GM12878 (cell line): ENCODE measurements at regions not wholly inside any gene's neighbourhood (a gene's known extent, or its start where the extent isn't known, plus 50 kb on each side); places are given as distances from the start of the nearest gene placed in this dataset.

Experiments used
- CTCF ChIP-seq, 3 experiments: IDR thresholded peaks in 2 of 3; conservative IDR thresholded peaks in 1 of 3; 2 replicates each; pipeline ENCODE4 v1.5.1; 2011; ENCODE audit warnings: low read depth in 3 of 3, low read length in 3 of 3, mild to moderate bottlenecking in 3 of 3, control low read depth in 2 of 3, moderate library complexity in 2 of 3, inconsistent platforms in 1 of 3, mixed read lengths in 1 of 3; ENCODE audit not compliant: control insufficient read depth in 2 of 3, insufficient read depth in 1 of 3; ENCODE audit errors: extremely low read depth in 1 of 3
- MEF2B ChIP-seq: fragments of 450-650 bp; IDR thresholded peaks from 2 replicates; pipeline ENCODE4 v1.6.1; 2018; ENCODE audit warnings: mild to moderate bottlenecking, moderate library complexity; ENCODE audit not compliant: partially characterized antibody, poor library complexity, severe bottlenecking
- MTA3 ChIP-seq: IDR thresholded peaks from 2 replicates; pipeline ENCODE4 v1.6.1; 2012; ENCODE audit warnings: low read length, inconsistent platforms, borderline replicate concordance
- NR2F1 ChIP-seq: fragments of 450-650 bp; conservative IDR thresholded peaks from 2 replicates; pipeline ENCODE4 v1.6.1; 2017; ENCODE audit warnings: mild to moderate bottlenecking
- PAX5 ChIP-seq: IDR thresholded peaks from 2 replicates; pipeline ENCODE4 v1.6.1; 2011; ENCODE audit warnings: low read depth, low read length, borderline replicate concordance
- POLR2AphosphoS2 ChIP-seq: IDR thresholded peaks from 2 replicates; pipeline ENCODE4 v1.6.1; 2011; ENCODE audit warnings: low read depth, mild to moderate bottlenecking, low read length, improper control_type of control experiment, moderate library complexity
- SP1 ChIP-seq: IDR thresholded peaks from one replicate; pipeline ENCODE4 v1.6.1; 2011; ENCODE audit warnings: low read depth, low read length
- SREBF2 ChIP-seq: IDR thresholded peaks from 2 replicates; pipeline ENCODE4 v1.6.1; 2012; ENCODE audit warnings: mild to moderate bottlenecking, low read length
- TAF1 ChIP-seq: IDR thresholded peaks from 2 replicates; pipeline ENCODE4 v1.6.1; 2011; ENCODE audit warnings: mild to moderate bottlenecking, low read depth, low read length, borderline replicate concordance
- ZBTB11 ChIP-seq: fragments of 450-650 bp; formaldehyde crosslinking; IDR thresholded peaks from 2 replicates; pipeline ENCODE4 v1.5.0; 2022; ENCODE audit warnings: mild to moderate bottlenecking, missing genetic modification characterization
- ZNF217 ChIP-seq: fragments of 450-650 bp; IDR thresholded peaks from 2 replicates; pipeline ENCODE4 v1.6.1; 2017; ENCODE audit warnings: antibody characterized with exemption, mild to moderate bottlenecking
- ZNF384 ChIP-seq: IDR thresholded peaks from 2 replicates; pipeline ENCODE4 v1.6.1; 2012; ENCODE audit warnings: low read depth, mild to moderate bottlenecking, low read length, improper control_type of control experiment, borderline replicate concordance
- ZNF592 ChIP-seq: fragments of 450-650 bp; IDR thresholded peaks from 2 replicates; pipeline ENCODE4 v1.6.1; 2017; ENCODE audit warnings: mild to moderate bottlenecking, moderate library complexity

GRCh38 chr13:78826312-78826711, 167.4 kb upstream of the OBI1 start (continued):
- TF ChIP-seq ZNF592, result no peak
- TF ChIP-seq TAF1, result no peak
- no peak for TF ChIP-seq ZBTB11
- TF ChIP-seq MTA3, result no peak
- no peak for TF ChIP-seq ZNF217
- TF ChIP-seq PAX5, result no peak
- no peak for TF ChIP-seq MEF2B
- no peak for TF ChIP-seq CTCF (IDR thresholded peaks at IDR 0.05 in 2 of 3, conservative IDR thresholded peaks at IDR 0.05 in 1 of 3; ENCODE audit: control insufficient read depth in 2 of 3, extremely low read depth in 1 of 3, insufficient read depth in 1 of 3, low read depth in 3 of 3, low read length in 3 of 3)
- no peak for TF ChIP-seq ZNF384
- no peak for TF ChIP-seq NR2F1
- no peak for TF ChIP-seq SREBF2
- no peak for TF ChIP-seq SP1
- TF ChIP-seq POLR2AphosphoS2, result no peak
- TF ChIP-seq, all 136 proteins: peak for 0
